Transverse colon (tissue), 3 donors: ENCODE measurements at regions not wholly inside any gene's neighbourhood (a gene's known extent, or its start where the extent isn't known, plus 50 kb on each side); places are given as distances from the start of the nearest gene placed in this dataset.
"Not testable (repeated sequence)": the region's sequence is repeated elsewhere in the genome, so short reads cannot be mapped to it uniquely, and the experiment has no call there.

ENCODE experiments used
- EP300 ChIP-seq: sonication (generic); formaldehyde crosslinking; IDR thresholded peaks from one replicate; pipeline ENCODE4 v1.6.1; 2017; ENCODE audit warnings: antibody characterized with exemption, low read depth
- TF ChIP-seq, protein P1 (sequence below), 5 experiments: fragments of 200-600 bp in 3 of 5; fragments of 450-650 bp in 2 of 5; sonication (generic) in 3 of 5; IDR thresholded peaks; 1 replicate in 2 of 5; 2 replicates in 3 of 5; pipeline ENCODE4 v1.5.1; 2016 to 2017; ENCODE audit warnings: antibody characterized with exemption in 5 of 5, inconsistent platforms in 3 of 5, mild to moderate bottlenecking in 2 of 5, moderate library complexity in 1 of 5

DNA sequence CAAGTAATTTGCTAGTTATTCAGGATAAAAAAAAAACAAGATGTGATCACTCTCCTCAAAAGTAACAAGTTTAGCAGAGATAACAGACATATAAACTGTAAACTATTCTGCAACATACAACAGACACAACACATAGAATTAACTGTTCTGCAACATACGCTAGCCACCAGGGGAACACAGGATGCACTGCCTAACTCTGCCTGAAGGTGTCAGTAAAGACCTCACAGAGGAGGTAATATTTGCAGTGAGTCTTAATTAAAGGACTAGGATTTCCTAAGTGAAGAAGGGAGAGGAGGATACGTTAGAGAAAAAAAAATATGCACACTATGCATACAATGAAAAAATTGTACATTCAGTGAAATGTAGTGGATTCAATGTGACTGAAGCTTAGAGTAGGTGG, 129.6 kb downstream of the NBPF8 start:
- TF ChIP-seq, protein P1, sequence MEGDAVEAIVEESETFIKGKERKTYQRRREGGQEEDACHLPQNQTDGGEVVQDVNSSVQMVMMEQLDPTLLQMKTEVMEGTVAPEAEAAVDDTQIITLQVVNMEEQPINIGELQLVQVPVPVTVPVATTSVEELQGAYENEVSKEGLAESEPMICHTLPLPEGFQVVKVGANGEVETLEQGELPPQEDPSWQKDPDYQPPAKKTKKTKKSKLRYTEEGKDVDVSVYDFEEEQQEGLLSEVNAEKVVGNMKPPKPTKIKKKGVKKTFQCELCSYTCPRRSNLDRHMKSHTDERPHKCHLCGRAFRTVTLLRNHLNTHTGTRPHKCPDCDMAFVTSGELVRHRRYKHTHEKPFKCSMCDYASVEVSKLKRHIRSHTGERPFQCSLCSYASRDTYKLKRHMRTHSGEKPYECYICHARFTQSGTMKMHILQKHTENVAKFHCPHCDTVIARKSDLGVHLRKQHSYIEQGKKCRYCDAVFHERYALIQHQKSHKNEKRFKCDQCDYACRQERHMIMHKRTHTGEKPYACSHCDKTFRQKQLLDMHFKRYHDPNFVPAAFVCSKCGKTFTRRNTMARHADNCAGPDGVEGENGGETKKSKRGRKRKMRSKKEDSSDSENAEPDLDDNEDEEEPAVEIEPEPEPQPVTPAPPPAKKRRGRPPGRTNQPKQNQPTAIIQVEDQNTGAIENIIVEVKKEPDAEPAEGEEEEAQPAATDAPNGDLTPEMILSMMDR (IDR thresholded peaks at IDR 0.05), result peak in 3 of 5 experiments; percentile 57 to 59 (median 58)
- not testable (repeated sequence) for TF ChIP-seq EP300
